NCI-H524 treated with DMSO at 0.1 percent for 48 hours (cell line): ENCODE measurements at regions not wholly inside any gene's neighbourhood (a gene's known extent, or its start where the extent isn't known, plus 50 kb on each side); places are given as distances from the start of the nearest gene placed in this dataset.

Source experiments
- DNase-seq: peaks from one replicate; lab custom pipeline; 2025; lab: John Stamatoyannopoulos, UW

GRCh38 chr6:86256615-86257187 lies 614.0 kb upstream of the SYNCRIP start:
- no peak for DNase-seq

GRCh38 chr6:86255973-86256372 lies 613.3 kb upstream of the SYNCRIP start:
- no peak for DNase-seq

- DNase-seq: no peak
Measured at GRCh38 chr6:86251106-86251505, 608.4 kb upstream of the SYNCRIP start.

- no peak for DNase-seq
Measured at GRCh38 chr6:86217906-86218305, 575.2 kb upstream of the SYNCRIP start.

GRCh38 chr6:86215323-86215722 lies 572.6 kb upstream of the SYNCRIP start:
- DNase-seq: no peak

- DNase-seq: no peak
Measured at GRCh38 chr6:86205980-86206379, 563.3 kb upstream of the SYNCRIP start.

GRCh38 chr6:86203044-86203443 lies 560.4 kb upstream of the SYNCRIP start:
- DNase-seq: no peak

GRCh38 chr6:86193821-86194220 lies 551.1 kb upstream of the SYNCRIP start:
- DNase-seq: peak; percentile 35

GRCh38 chr6:86192123-86192522 lies 549.4 kb upstream of the SYNCRIP start:
- peak; percentile 38 for DNase-seq

- DNase-seq: peak; percentile 4
Measured at GRCh38 chr6:86175149-86175548, 532.5 kb upstream of the SYNCRIP start.

- no peak for DNase-seq
Measured at GRCh38 chr6:86154852-86155251, 512.2 kb upstream of the SYNCRIP start.

- no peak for DNase-seq
Measured at GRCh38 chr6:86153521-86153920, 510.8 kb upstream of the SYNCRIP start.

- peak; percentile 81 for DNase-seq
Measured at GRCh38 chr6:86152546-86152945, 509.9 kb upstream of the SYNCRIP start.

- no peak for DNase-seq
Measured at GRCh38 chr6:86148586-86148985, 505.9 kb upstream of the SYNCRIP start.

- no peak for DNase-seq
Measured at GRCh38 chr6:86147859-86148258, 505.2 kb upstream of the SYNCRIP start.

GRCh38 chr6:86147311-86147710 lies 504.6 kb upstream of the SYNCRIP start:
- no peak for DNase-seq

- DNase-seq: peak; percentile 24
Measured at GRCh38 chr6:86146751-86147150, 504.1 kb upstream of the SYNCRIP start.

- DNase-seq: no peak
Measured at GRCh38 chr6:86142326-86142725, 499.6 kb upstream of the SYNCRIP start.

GRCh38 chr6:86128130-86128814 lies 485.6 kb upstream of the SYNCRIP start:
- peak; percentile 21 for DNase-seq

- DNase-seq: no peak
Measured at GRCh38 chr6:86122086-86122485, 479.4 kb upstream of the SYNCRIP start.

- DNase-seq: peak; percentile 77
Measured at GRCh38 chr6:86118271-86118670, 475.6 kb upstream of the SYNCRIP start.

- DNase-seq: peak; percentile 53
Measured at GRCh38 chr6:86107985-86108384, 465.3 kb upstream of the SYNCRIP start.

- DNase-seq: no peak
Measured at GRCh38 chr6:86087954-86088353, 445.3 kb upstream of the SYNCRIP start.

GRCh38 chr6:86079938-86080337 lies 437.3 kb upstream of the SYNCRIP start:
- no peak for DNase-seq
